SKM-1 treated with dmso at 0.1 percent for 144 hours (cell line): ENCODE measurements at regions not wholly inside any gene's neighbourhood (a gene's known extent, or its start where the extent isn't known, plus 50 kb on each side); places are given as distances from the start of the nearest gene placed in this dataset.

ENCODE experiments used
- DNase-seq: peaks from one replicate; lab custom pipeline; 2025; ENCODE audit not compliant: unreplicated experiment; lab: John Stamatoyannopoulos, UW

- no peak for DNase-seq
These were observed 332.7 kb upstream of the SLCO3A1 start for GRCh38 chr15:91520850-91521249.

GRCh38 chr15:91521548-91521947 lies 332.0 kb upstream of the SLCO3A1 start:
- no peak for DNase-seq

- DNase-seq, result no peak
These were observed 331.5 kb upstream of the SLCO3A1 start for GRCh38 chr15:91521996-91522395.

- DNase-seq, result no peak
These were observed 330.7 kb upstream of the SLCO3A1 start for GRCh38 chr15:91522605-91523332.

GRCh38 chr15:91523596-91523995 lies 329.9 kb upstream of the SLCO3A1 start:
- DNase-seq, result no peak

GRCh38 chr15:91524534-91524933 lies 329.0 kb upstream of the SLCO3A1 start:
- no peak for DNase-seq

GRCh38 chr15:91525751-91526150 lies 327.8 kb upstream of the SLCO3A1 start:
- no peak for DNase-seq

- no peak for DNase-seq
These were observed 327.1 kb upstream of the SLCO3A1 start for GRCh38 chr15:91526424-91526823.

GRCh38 chr15:91528801-91529200 lies 324.7 kb upstream of the SLCO3A1 start:
- DNase-seq, result no peak

- no peak for DNase-seq
These were observed 324.0 kb upstream of the SLCO3A1 start for GRCh38 chr15:91529534-91529933.

- DNase-seq, result no peak
These were observed 323.2 kb upstream of the SLCO3A1 start for GRCh38 chr15:91530279-91530678.

- no peak for DNase-seq
These were observed 322.4 kb upstream of the SLCO3A1 start for GRCh38 chr15:91530956-91531582.

GRCh38 chr15:91534235-91534634 lies 319.3 kb upstream of the SLCO3A1 start:
- no peak for DNase-seq

GRCh38 chr15:91534976-91535375 lies 318.5 kb upstream of the SLCO3A1 start:
- no peak for DNase-seq

GRCh38 chr15:91535856-91536500 lies 317.5 kb upstream of the SLCO3A1 start:
- no peak for DNase-seq

GRCh38 chr15:91537856-91538255 lies 315.7 kb upstream of the SLCO3A1 start:
- no peak for DNase-seq

- no peak for DNase-seq
These were observed 314.7 kb upstream of the SLCO3A1 start for GRCh38 chr15:91538782-91539181.

GRCh38 chr15:91541286-91541685 lies 312.2 kb upstream of the SLCO3A1 start:
- no peak for DNase-seq

GRCh38 chr15:91542226-91542625 lies 311.3 kb upstream of the SLCO3A1 start:
- DNase-seq, result no peak

- no peak for DNase-seq
These were observed 306.2 kb upstream of the SLCO3A1 start for GRCh38 chr15:91547356-91547755.

GRCh38 chr15:91548549-91548948 lies 305.0 kb upstream of the SLCO3A1 start:
- no peak for DNase-seq

- DNase-seq, result no peak
These were observed 303.9 kb upstream of the SLCO3A1 start for GRCh38 chr15:91549581-91549980.
